ENCODE measurements at regions not wholly inside any gene's neighbourhood (a gene's known extent, or its start where the extent isn't known, plus 50 kb on each side); places are given as distances from the start of the nearest gene placed in this dataset.

- Histone ChIP-seq H3K27me3 (ENCODE audit: insufficient read depth, low read depth, low read length) (no peaks in the 10 kb centered on the region), H3K9ac (ENCODE audit: low read length) (no peak overlapping the region), H3K36me3 (ENCODE audit: insufficient read depth, low read length) (no peaks in the 10 kb centered on the region), H2AFZ (ENCODE audit: low read depth, low read length) (no peak overlapping the region), H3K27ac (ENCODE audit: low read length) (peak overlapping the region; percentile 19), H3K9me2 (ENCODE audit: insufficient read depth, low read length) (no peaks in the 10 kb centered on the region), H3K4me2 (ENCODE audit: low read length) (no peak overlapping the region), H3K4me3 (ENCODE audit: low read length) (no peak overlapping the region), H3K79me2 (replicated peaks; ENCODE audit: insufficient read depth, low read length) (no peaks in the 10 kb centered on the region), H3K9me3 (ENCODE audit: low read length) (no peaks in the 10 kb centered on the region), H3F3A (ENCODE audit: insufficient read depth, low read length, poor library complexity, severe bottlenecking) (no peaks in the 10 kb centered on the region), H4K20me1 (ENCODE audit: insufficient read depth) (no peaks in the 10 kb centered on the region)
- no peak for TF ChIP-seq EZH2 (IDR thresholded peaks at IDR 0.05; ENCODE audit: borderline replicate concordance, insufficient read depth, low read length, poor library complexity, severe bottlenecking)
- TF ChIP-seq TAF1 (IDR thresholded peaks at IDR 0.05; ENCODE audit: low read depth) = no peak
- no peak for TF ChIP-seq CTCF (IDR thresholded peaks at IDR 0.05; ENCODE audit: poor library complexity, severe bottlenecking)
- TF ChIP-seq MXI1 (conservative IDR thresholded peaks at IDR 0.05; ENCODE audit: poor library complexity, severe bottlenecking) = no peak
- no peak for TF ChIP-seq REST (IDR thresholded peaks at IDR 0.05; ENCODE audit: borderline replicate concordance)
- no peak for TF ChIP-seq SMC3 (conservative IDR thresholded peaks at IDR 0.05; ENCODE audit: poor library complexity)
- TF ChIP-seq RAD21 (conservative IDR thresholded peaks at IDR 0.05) = no peak
- no peak for TF ChIP-seq POLR2AphosphoS5 (IDR thresholded peaks at IDR 0.05)
- no peak for TF ChIP-seq EP300 (conservative IDR thresholded peaks at IDR 0.05; ENCODE audit: poor library complexity, severe bottlenecking)
Observed at GRCh38 chr12:93219947-93220346, 157.8 kb upstream of the NUDT4 start.

GRCh38 chr12:93221841-93222240 is 155.9 kb upstream of the NUDT4 start:
- no peaks in the 10 kb centered on the region for H3K27me3 ChIP-seq (ENCODE audit: insufficient read depth, low read depth, low read length)
- no peaks in the 10 kb centered on the region for H3K9me3 ChIP-seq (ENCODE audit: low read length)
- no peak overlapping the region for H3K4me3 ChIP-seq (ENCODE audit: low read length)
- no peak overlapping the region for H3K27ac ChIP-seq (ENCODE audit: low read length)
- H3K9me2 ChIP-seq (ENCODE audit: insufficient read depth, low read length) = no peaks in the 10 kb centered on the region
- no peaks in the 10 kb centered on the region for H3F3A ChIP-seq (ENCODE audit: insufficient read depth, low read length, poor library complexity, severe bottlenecking)
- H4K20me1 ChIP-seq (ENCODE audit: insufficient read depth) = no peaks in the 10 kb centered on the region
- no peak overlapping the region for H3K4me2 ChIP-seq (ENCODE audit: low read length)
- no peak overlapping the region for H2AFZ ChIP-seq (ENCODE audit: low read depth, low read length)
- no peak overlapping the region for H3K9ac ChIP-seq (ENCODE audit: low read length)
- no peaks in the 10 kb centered on the region for H3K79me2 ChIP-seq (replicated peaks; ENCODE audit: insufficient read depth, low read length)
- TF ChIP-seq EZH2 (IDR thresholded peaks at IDR 0.05; ENCODE audit: borderline replicate concordance, insufficient read depth, low read length, poor library complexity, severe bottlenecking) (no peak), TAF1 (IDR thresholded peaks at IDR 0.05; ENCODE audit: low read depth) (no peak), MXI1 (conservative IDR thresholded peaks at IDR 0.05; ENCODE audit: poor library complexity, severe bottlenecking) (no peak), EP300 (conservative IDR thresholded peaks at IDR 0.05; ENCODE audit: poor library complexity, severe bottlenecking) (no peak), REST (IDR thresholded peaks at IDR 0.05; ENCODE audit: borderline replicate concordance) (no peak), RAD21 (conservative IDR thresholded peaks at IDR 0.05) (no peak), POLR2AphosphoS5 (IDR thresholded peaks at IDR 0.05) (no peak), CTCF (IDR thresholded peaks at IDR 0.05; ENCODE audit: poor library complexity, severe bottlenecking) (no peak), SMC3 (conservative IDR thresholded peaks at IDR 0.05; ENCODE audit: poor library complexity) (no peak)
- no peaks in the 10 kb centered on the region for H3K36me3 ChIP-seq (ENCODE audit: insufficient read depth, low read length)

All from neural cell (in vitro differentiated cells).